Gastroesophageal sphincter (tissue), 3 donors: ENCODE measurements at regions not wholly inside any gene's neighbourhood (a gene's known extent, or its start where the extent isn't known, plus 50 kb on each side); places are given as distances from the start of the nearest gene placed in this dataset.

Experiments used
- CTCF ChIP-seq, 4 experiments: fragments of 200-600 bp in 2 of 4; fragments of 450-650 bp in 2 of 4; sonication (generic) in 1 of 4; IDR thresholded peaks; one replicate each; pipeline ENCODE4 v1.5.1; 2017 to 2019; ENCODE audit warnings: antibody characterized with exemption in 4 of 4, mild to moderate bottlenecking in 2 of 4, moderate library complexity in 2 of 4
- EP300 ChIP-seq: sonication (generic); formaldehyde crosslinking; IDR thresholded peaks from one replicate; pipeline ENCODE4 v1.6.1; 2017; ENCODE audit warnings: antibody characterized with exemption, mild to moderate bottlenecking
- POLR2A ChIP-seq, 2 donors: fragments of 450-650 bp; IDR thresholded peaks; one replicate each; pipeline ENCODE4 v1.6.1; 2017; ENCODE audit warnings: antibody characterized with exemption in 2 of 2, mild to moderate bottlenecking in 2 of 2, moderate library complexity in 1 of 2
- POLR2AphosphoS5 ChIP-seq: sonication (generic); formaldehyde crosslinking; IDR thresholded peaks from one replicate; pipeline ENCODE4 v1.6.1; 2017; ENCODE audit warnings: antibody characterized with exemption

- TF ChIP-seq CTCF (IDR thresholded peaks at IDR 0.05) (no peak), POLR2AphosphoS5 (no peak), POLR2A (IDR thresholded peaks at IDR 0.05) (no peak), EP300 (no peak)
These were observed 51.3 kb upstream of the FOXP2 start for GRCh38 chr7:114363292-114363691.
